Panc1 (cell line): ENCODE measurements at regions not wholly inside any gene's neighbourhood (a gene's known extent, or its start where the extent isn't known, plus 50 kb on each side); places are given as distances from the start of the nearest gene placed in this dataset.

Experiments used
- ATAC-seq: fragments of 200-7000 bp; cut with Tn5 transposase; 2 replicates; pipeline ENCODE4 v1.9.1; 2020; ENCODE audit warnings: mild to moderate bottlenecking, moderate library complexity
- BruUV-seq: library from RNA; stranded (reverse); fragments of 400-500 nt; replicated peaks from 2 replicates; lab custom pipeline; 2021; lab: Mats Ljungman, UMichigan
- CTCF ChIA-PET: fragments of 300-600 bp; sonication (Branson Sonifier 250); formaldehyde crosslinking; loops from one replicate; lab custom pipeline; 2022; ENCODE audit warnings: antibody characterized with exemption; lab: Charles Lee
- POLR2A ChIA-PET: fragments of 300-600 bp; sonication (Branson Sonifier 250); formaldehyde crosslinking; loops from one replicate; lab custom pipeline; 2022; ENCODE audit warnings: antibody characterized with exemption; lab: Charles Lee
- DNase-seq: peaks from one replicate; pipeline ENCODE4 v3.0.0-alpha.2; 2010; ENCODE audit warnings: low read depth, low spot score
- H3K27ac ChIP-seq: 2 replicates; pipeline ENCODE4 v1.5.1; 2011; ENCODE audit warnings: mild to moderate bottlenecking, low read length, inconsistent platforms
- H3K27me3 ChIP-seq: fragments of 200-500 bp; sonication (Bioruptor generic); 2 replicates; pipeline ENCODE4 v1.6.0; 2014; ENCODE audit warnings: low read length, inconsistent platforms; ENCODE audit not compliant: control insufficient read depth, insufficient read depth
- H3K36me3 ChIP-seq: fragments of 200-500 bp; sonication (Bioruptor generic); 2 replicates; pipeline ENCODE4 v1.5.1; 2014; ENCODE audit warnings: inconsistent platforms, mild to moderate bottlenecking, low read length, moderate library complexity; ENCODE audit not compliant: control insufficient read depth, insufficient read depth
- H3K4me1 ChIP-seq: 2 replicates; pipeline ENCODE4 v1.5.1; 2011; ENCODE audit warnings: inconsistent platforms, mild to moderate bottlenecking, low read length, moderate library complexity; ENCODE audit not compliant: control insufficient read depth, insufficient read depth
- H3K4me3 ChIP-seq, 2 experiments: 2 replicates each; pipeline ENCODE4 v1.5.1; 2011 to 2012; ENCODE audit warnings: low read depth in 2 of 2, low read length in 2 of 2, mild to moderate bottlenecking in 2 of 2, inconsistent platforms in 1 of 2, moderate library complexity in 1 of 2
- H3K9me3 ChIP-seq: fragments of 200-500 bp; sonication (Bioruptor generic); 2 replicates; pipeline ENCODE4 v1.5.1; 2014; ENCODE audit warnings: low read depth, mild to moderate bottlenecking, inconsistent platforms, low read length, moderate library complexity; ENCODE audit not compliant: control insufficient read depth, insufficient read depth
- POLR2AphosphoS5 ChIP-seq: IDR thresholded peaks from 2 replicates; pipeline ENCODE4 v1.6.1; 2012; ENCODE audit warnings: mild to moderate bottlenecking, low read depth, low read length, moderate library complexity
- SIN3A ChIP-seq: IDR thresholded peaks from 2 replicates; pipeline ENCODE4 v1.6.1; 2012; ENCODE audit warnings: low read depth, mild to moderate bottlenecking, low read length, moderate library complexity, borderline replicate concordance; ENCODE audit not compliant: insufficient read depth
- TCF7L2 ChIP-seq: IDR thresholded peaks from 2 replicates; pipeline ENCODE4 v1.6.1; 2011; ENCODE audit warnings: mild to moderate bottlenecking, low read depth, low read length, inconsistent platforms
- in situ Hi-C: cut with HindIII; loops from 2 replicates; pipeline ENCODE4 v1.10.0; 2016; ENCODE audit warnings: low sequenced_read_pairs, low pct_unique_long_range_greater_than_20kb
- intact Hi-C: fragments of 100-400 bp; cut with micrococcal nuclease; formaldehyde crosslinking; loops from one replicate; pipeline ENCODE4 v1.10.0; 2022; ENCODE audit not compliant: unreplicated experiment
- TF ChIP-seq, protein P1 (sequence below): fragments of 450-650 bp; IDR thresholded peaks from 2 replicates; pipeline ENCODE4 v1.5.1; 2017; ENCODE audit warnings: mild to moderate bottlenecking
- TF ChIP-seq, protein P2 (sequence below), 2 experiments: IDR thresholded peaks; 2 replicates each; pipeline ENCODE4 v1.6.1; 2011 to 2012; ENCODE audit warnings: low read depth in 2 of 2, control low read depth in 1 of 2, low read length in 1 of 2, mild to moderate bottlenecking in 1 of 2, moderate library complexity in 1 of 2; ENCODE audit not compliant: insufficient read depth in 1 of 2

DNA sequence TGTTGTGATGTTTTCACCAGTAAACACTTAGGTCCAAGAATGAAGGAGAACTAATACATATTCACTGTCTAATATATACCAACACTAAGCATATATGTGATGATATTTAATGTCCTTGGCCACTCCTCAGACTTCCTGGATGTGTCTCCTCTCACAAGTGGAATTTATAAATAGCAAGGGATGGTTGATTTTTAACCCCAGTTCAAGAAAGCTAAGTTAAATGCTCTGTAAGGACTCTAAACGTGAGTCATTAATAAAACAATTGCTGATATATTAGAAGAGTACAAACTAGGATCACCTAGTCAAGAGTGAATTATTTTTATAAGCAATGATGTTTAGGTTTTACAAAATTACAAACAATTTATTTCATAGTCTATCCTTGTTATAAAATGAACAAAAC lies 355.9 kb upstream of the TMEM229A start:
- Histone ChIP-seq H3K36me3 (no peaks in the 10 kb centered on the region), H3K4me3 (no peak overlapping the region), H3K27ac (no peak overlapping the region), H3K9me3 (no peaks in the 10 kb centered on the region), H3K27me3 (no peaks in the 10 kb centered on the region), H3K4me1 (no peaks in the 10 kb centered on the region)
- no TSS peak for BruUV-seq
- in situ Hi-C loops (no loop called here), intact Hi-C loops (no loop called here)
- ChIA-PET POLR2A (no interaction called here), CTCF (no interaction called here)
- DNase-seq (no peak), ATAC-seq (no peak)
- no peak for TF ChIP-seq POLR2AphosphoS5
- TF ChIP-seq, protein P1, sequence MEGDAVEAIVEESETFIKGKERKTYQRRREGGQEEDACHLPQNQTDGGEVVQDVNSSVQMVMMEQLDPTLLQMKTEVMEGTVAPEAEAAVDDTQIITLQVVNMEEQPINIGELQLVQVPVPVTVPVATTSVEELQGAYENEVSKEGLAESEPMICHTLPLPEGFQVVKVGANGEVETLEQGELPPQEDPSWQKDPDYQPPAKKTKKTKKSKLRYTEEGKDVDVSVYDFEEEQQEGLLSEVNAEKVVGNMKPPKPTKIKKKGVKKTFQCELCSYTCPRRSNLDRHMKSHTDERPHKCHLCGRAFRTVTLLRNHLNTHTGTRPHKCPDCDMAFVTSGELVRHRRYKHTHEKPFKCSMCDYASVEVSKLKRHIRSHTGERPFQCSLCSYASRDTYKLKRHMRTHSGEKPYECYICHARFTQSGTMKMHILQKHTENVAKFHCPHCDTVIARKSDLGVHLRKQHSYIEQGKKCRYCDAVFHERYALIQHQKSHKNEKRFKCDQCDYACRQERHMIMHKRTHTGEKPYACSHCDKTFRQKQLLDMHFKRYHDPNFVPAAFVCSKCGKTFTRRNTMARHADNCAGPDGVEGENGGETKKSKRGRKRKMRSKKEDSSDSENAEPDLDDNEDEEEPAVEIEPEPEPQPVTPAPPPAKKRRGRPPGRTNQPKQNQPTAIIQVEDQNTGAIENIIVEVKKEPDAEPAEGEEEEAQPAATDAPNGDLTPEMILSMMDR = no peak
- TF ChIP-seq, protein P2, sequence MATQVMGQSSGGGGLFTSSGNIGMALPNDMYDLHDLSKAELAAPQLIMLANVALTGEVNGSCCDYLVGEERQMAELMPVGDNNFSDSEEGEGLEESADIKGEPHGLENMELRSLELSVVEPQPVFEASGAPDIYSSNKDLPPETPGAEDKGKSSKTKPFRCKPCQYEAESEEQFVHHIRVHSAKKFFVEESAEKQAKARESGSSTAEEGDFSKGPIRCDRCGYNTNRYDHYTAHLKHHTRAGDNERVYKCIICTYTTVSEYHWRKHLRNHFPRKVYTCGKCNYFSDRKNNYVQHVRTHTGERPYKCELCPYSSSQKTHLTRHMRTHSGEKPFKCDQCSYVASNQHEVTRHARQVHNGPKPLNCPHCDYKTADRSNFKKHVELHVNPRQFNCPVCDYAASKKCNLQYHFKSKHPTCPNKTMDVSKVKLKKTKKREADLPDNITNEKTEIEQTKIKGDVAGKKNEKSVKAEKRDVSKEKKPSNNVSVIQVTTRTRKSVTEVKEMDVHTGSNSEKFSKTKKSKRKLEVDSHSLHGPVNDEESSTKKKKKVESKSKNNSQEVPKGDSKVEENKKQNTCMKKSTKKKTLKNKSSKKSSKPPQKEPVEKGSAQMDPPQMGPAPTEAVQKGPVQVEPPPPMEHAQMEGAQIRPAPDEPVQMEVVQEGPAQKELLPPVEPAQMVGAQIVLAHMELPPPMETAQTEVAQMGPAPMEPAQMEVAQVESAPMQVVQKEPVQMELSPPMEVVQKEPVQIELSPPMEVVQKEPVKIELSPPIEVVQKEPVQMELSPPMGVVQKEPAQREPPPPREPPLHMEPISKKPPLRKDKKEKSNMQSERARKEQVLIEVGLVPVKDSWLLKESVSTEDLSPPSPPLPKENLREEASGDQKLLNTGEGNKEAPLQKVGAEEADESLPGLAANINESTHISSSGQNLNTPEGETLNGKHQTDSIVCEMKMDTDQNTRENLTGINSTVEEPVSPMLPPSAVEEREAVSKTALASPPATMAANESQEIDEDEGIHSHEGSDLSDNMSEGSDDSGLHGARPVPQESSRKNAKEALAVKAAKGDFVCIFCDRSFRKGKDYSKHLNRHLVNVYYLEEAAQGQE (IDR thresholded peaks at IDR 0.05; ENCODE audit: insufficient read depth in 1 of 2, low read depth in 2 of 2, low read length in 1 of 2) = no peak
- no peak for TF ChIP-seq TCF7L2

DNA sequence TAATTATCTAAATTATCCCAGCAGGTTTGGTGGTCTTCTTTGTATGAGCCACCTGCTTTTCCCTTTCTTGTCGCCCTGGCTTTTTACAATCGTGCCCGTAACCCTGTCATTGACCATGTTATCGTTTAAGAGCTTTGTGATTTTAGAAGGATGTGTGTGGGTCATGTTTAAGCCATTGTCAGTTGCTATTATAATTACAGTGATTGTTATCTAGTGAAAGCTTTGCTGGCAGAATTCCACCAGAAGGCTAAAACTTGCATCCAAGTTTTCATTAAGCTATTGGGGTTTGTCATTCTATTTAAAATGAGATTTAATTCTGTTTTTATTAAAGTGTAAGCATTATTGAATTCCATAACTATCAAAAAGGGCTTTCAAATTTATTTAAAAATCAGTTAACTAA lies 354.2 kb upstream of the TMEM229A start:
- DNase-seq (no peak), ATAC-seq (no peak)
- BruUV-seq = no TSS peak
- Histone ChIP-seq H3K4me1 (no peaks in the 10 kb centered on the region), H3K27ac (no peak overlapping the region), H3K4me3 (no peak overlapping the region), H3K27me3 (no peaks in the 10 kb centered on the region), H3K9me3 (no peaks in the 10 kb centered on the region), H3K36me3 (no peaks in the 10 kb centered on the region)
- POLR2A ChIA-PET = no interaction called here
- in situ Hi-C loops = no loop called here
- TF ChIP-seq, protein P2 (IDR thresholded peaks at IDR 0.05; ENCODE audit: insufficient read depth in 1 of 2, low read depth in 2 of 2, low read length in 1 of 2) = no peak
- TF ChIP-seq, protein P1 = no peak
- TF ChIP-seq SIN3A (no peak), POLR2AphosphoS5 (no peak), TCF7L2 (no peak)
- CTCF ChIA-PET = no interaction called here
- intact Hi-C loops = no loop called here
